GM21786 (cell line): ENCODE measurements at regions not wholly inside any gene's neighbourhood (a gene's known extent, or its start where the extent isn't known, plus 50 kb on each side); places are given as distances from the start of the nearest gene placed in this dataset.
A peak's percentile ranks its signal among the peaks of the same experiment; 100 is the strongest.

Source experiments
- ATAC-seq: cut with Tn5 transposase; IDR thresholded peaks from one replicate; pipeline ENCODE4 v1.9.1; 2021; ENCODE audit not compliant: unreplicated experiment

DNA sequence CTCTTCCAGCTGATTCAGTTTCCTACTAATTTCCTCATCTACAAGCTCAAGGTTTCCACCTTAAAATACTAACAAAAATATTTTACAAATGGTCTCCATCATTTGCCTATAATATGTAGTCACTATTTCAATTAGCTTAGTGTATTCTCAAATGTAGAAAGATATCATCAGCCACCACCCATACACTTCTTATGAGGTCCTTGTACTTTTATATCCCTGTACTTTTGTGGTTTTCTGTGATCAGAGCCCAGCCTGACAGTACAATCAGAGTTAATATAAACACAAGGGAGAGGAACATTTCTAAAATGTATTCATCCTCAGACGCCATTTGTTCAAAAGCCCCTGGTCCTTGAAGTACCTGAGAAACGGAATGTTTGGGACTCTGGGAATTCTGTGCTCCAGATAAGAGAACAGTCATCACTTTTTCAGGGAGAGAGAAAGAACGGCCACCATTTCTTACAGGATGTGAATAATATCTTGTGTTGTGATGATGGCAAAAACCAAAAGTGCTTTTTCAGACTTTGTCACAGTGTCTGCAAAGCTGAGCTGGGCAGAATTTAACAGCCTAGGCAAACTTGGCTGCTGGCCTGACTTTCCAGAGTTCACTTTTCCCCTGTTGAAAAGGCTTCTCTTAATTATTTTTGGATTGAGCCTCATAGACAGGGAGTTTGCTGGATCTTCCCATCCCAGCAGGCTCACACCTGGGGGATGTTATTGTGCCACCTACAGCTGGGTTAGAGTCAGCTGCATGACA, 361.7 kb upstream of the ACVR2A start:
- no peak for ATAC-seq

DNA sequence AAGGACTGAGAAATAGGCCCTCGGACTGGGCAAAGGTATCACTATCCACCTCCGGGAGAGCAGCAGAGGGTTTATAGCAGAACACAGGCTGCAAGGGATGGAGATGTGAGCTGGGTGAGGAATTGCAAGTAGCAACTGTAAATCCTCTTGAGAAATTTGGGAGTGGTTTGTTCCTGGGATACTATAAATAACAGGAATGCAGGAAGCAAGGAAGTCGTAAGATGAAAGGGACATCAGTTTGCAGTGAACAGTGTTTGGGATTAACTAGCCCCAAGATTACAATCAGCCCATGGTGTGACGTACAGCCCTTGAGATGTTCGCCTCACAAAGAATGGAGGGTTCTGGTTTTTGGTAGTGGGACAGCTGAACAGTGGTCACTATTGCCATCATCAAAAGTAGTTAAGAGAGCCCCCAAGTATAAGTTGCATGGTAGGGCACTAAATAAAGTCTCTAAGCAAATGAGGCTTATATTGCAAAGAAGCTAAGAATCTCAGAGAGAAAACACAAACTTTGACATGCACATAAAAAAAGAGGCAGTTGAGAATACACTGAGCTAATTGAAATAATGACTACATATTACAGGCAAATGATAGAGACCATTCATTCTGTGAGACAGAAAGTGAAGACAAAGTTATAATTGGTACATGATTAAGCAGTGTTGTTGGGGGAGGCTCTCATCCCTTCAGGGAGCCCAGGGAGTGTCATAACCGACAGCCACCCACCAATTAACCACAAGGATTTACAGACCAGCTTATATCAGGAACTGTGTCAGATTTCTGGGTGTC, 362.5 kb upstream of the ACVR2A start:
- ATAC-seq, result no peak

DNA sequence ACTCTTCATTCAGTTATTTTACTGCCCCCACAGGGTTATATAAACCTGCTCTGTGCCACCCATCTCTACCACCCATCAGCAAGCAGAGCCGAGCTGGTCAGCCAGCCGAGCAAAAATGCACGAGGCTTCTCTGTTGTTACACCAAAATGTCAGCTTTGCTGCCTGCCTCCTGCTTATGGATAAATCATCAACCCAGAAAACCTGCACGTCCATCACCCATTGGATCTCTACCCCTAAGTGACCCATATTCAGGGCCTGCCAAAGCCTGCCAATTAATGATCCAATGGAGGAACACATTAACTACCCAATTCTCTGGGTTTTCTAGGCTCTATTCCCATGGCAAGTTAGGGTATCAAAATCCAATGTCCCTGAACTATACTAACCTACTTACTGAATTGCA, 365.5 kb upstream of the ACVR2A start:
- ATAC-seq, result no peak

DNA sequence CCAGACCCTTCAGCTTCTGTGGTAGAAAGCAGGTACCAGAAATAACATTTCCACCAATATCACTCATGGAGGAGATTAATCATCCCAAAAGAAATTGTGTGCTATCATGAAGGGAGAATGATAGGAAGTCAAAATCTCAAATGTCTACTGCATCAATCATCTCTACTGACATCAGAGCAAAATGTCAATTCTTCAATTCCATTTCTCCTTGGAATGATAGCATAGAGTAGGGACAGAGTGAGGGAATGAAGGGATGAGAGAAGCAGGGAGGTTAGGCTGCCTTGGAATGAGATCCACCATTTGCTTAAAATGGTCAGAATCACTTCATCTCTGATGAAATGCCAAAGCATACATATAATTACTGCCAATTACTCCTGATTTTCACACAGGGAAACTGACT, 371.8 kb upstream of the ACVR2A start:
- ATAC-seq, result no peak

- ATAC-seq, result no peak
Measured at GRCh38 chr2:147471126-147471525, 373.7 kb upstream of the ACVR2A start.

DNA sequence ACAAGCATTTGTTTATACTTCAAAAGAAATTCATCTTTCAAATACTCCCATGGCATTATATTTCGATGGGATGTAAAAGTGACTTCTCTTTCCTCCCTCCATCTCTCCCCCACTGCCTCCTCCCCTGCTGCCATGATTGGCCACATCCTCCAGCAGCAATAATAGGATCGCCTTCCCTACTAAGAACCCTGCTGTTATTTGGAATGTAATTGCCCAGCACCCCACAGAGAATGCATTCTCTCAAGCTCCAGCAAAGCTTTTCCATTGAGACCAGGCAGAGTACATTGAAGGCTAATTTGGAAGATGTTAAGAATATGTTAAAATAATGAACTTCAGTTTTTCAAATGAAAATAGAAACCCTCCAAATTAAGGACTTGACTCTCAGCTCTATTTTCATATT, 375.4 kb upstream of the ACVR2A start:
- no peak for ATAC-seq

DNA sequence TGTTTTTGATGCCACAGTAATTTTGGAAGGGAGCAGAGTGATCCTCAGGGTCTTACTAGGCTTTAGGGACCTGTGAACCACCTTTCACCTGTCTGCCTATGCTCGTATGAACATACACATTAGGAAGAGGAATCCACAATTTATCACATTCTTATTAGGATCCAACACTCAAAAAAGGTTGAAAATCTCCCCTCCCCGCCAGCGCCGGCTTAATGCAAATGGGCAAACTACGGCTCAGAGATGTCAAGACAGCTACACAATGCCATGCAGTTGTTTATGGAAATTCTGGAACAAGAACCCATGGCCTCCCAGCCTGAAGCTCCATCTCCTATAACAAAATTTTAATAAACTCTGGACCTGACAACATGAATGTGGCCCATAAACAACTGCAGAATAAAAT, 375.9 kb upstream of the ACVR2A start:
- no peak for ATAC-seq

- no peak for ATAC-seq
Measured at GRCh38 chr2:147468349-147468748, 376.5 kb upstream of the ACVR2A start.

GRCh38 chr2:147467441-147467840, 377.4 kb upstream of the ACVR2A start:
- no peak for ATAC-seq

- ATAC-seq, result no peak
Measured at GRCh38 chr2:147464737-147465357, 380.0 kb upstream of the ACVR2A start.

DNA sequence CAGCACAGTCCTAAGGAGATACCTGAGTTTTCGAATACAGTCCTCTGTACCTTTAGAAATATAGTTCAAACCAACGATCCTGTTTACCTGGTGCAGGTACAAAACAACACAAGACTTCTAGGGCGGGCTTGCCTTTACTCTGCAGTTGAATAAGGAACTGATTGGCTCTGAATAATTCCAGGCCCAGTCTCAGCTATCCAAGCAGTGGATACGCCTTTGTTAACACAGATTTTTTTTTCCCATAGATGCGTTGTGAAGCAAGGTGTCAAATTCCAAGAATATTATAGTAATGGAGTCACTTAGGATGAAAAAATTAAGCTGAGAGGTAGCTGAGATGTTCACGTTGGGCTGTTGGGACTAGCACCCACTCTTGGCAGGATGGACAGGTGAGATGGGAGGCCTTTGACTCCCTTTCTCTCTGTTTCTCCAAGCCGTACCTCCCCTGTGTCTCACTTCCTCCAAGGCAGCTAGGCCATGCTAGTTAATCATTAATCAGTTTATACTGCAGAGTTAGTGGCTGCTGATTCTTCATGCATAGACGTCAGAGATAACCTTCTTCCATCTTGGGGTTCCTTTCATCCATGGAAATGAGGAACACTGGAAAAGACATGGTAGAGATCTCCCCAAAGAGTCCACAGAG, 380.8 kb upstream of the ACVR2A start:
- ATAC-seq, result peak; percentile 97

GRCh38 chr2:147460155-147460554, 384.7 kb upstream of the ACVR2A start:
- no peak for ATAC-seq

DNA sequence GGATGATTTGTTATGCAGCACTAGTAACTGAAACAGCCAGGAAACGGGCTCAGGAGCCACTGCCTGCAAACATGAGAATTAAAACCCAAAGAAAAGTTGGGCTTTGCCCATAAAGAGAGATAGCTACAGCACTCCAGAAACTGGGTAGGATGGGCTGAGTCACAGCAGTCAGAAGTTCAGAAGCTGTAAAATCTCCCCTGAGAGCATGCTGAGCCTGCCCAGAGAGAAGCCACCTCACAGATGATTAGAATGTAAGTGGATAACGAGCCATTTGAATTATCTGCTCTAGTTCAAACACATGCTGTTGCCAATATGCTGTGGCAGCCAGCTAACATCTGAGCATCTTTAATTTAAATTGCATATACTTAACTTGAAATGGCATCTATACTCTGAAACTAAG, 388.1 kb upstream of the ACVR2A start:
- no peak for ATAC-seq

GRCh38 chr2:147451902-147452515, 392.8 kb upstream of the ACVR2A start:
- ATAC-seq, result no peak

- ATAC-seq, result no peak
Measured at GRCh38 chr2:147450661-147451510, 393.9 kb upstream of the ACVR2A start.

GRCh38 chr2:147449323-147449991, 395.4 kb upstream of the ACVR2A start:
- ATAC-seq, result no peak

GRCh38 chr2:147442816-147443215, 402.0 kb upstream of the ACVR2A start:
- ATAC-seq, result no peak

DNA sequence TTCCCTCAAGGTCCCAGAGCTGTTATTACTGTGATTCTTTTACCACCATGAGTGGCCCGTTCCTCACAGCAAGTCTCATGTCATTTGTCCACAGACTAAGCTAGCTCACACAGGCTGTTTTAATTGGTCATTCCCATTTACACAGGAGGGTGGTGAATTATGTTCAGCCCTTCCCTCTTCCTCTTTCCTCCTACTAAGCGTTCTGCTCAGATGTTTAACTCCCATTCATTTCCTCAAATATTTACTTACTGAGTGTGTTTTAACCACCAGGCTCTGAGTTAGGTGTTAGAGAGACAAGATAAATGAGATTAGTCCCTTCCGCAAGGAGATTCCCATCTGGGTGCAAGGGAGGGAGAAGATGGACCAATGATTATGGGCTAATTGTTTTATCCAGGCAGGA, 403.6 kb upstream of the ACVR2A start:
- no peak for ATAC-seq

DNA sequence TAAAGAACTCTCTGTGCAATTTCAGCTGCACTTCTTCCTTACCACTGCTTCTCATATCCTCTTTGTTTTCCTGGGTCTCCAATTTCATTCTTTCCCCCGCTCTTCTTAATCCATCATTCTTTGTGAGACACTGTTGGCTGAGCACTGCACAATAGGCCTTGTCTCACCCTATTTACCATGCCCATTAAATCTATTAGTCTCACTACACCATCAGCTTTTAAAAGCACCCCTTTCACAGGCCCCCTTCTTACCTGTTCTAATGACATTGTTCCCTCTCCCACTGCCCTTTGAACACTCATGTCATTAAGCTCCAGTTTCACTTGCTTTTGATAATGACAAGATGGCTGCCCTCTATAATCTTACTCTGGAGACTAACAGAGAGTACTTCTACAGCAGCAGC, 404.1 kb upstream of the ACVR2A start:
- no peak for ATAC-seq

DNA sequence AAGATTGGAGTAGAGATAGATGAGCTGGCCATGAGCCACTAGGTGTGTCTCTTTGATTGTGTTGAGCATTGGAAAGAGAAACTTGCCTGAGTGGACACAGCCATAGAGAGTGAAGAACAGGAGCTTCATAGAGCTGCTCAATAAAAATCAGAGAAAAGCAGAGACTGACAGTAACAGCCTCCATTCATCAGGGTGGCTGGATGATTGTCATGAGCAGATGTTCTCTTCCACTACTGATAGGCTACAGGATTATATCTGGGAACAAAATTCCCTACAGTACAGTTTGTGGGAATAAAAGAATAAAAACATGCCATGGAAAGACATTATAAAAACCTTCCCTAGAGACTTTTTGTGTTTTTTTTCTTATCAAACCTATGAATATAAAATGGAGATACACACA, 404.8 kb upstream of the ACVR2A start:
- no peak for ATAC-seq
